ENCODE measurements at regions not wholly inside any gene's neighbourhood (a gene's known extent, or its start where the extent isn't known, plus 50 kb on each side); places are given as distances from the start of the nearest gene placed in this dataset.

DNA sequence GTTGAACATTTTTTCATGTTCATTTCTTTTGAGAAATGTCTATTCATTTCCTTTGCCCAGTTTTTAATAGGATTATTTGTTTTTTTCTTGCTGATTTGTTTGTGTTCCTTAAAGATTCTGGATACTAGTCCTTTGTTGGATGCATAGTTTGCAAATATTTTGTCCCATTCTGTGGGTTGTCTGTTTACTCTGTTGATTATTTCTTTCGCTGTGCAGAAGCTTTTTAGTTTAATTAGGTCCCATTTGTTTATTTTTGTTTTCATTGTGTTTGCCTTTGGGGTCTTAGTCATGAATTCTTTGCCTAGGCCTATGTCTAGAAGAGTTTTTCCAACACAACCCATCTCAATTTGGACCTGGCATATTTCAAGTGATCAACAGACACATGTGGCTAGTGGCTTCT lies 116.1 kb upstream of the GALNT2 start:
- TF ChIP-seq, protein P1, sequence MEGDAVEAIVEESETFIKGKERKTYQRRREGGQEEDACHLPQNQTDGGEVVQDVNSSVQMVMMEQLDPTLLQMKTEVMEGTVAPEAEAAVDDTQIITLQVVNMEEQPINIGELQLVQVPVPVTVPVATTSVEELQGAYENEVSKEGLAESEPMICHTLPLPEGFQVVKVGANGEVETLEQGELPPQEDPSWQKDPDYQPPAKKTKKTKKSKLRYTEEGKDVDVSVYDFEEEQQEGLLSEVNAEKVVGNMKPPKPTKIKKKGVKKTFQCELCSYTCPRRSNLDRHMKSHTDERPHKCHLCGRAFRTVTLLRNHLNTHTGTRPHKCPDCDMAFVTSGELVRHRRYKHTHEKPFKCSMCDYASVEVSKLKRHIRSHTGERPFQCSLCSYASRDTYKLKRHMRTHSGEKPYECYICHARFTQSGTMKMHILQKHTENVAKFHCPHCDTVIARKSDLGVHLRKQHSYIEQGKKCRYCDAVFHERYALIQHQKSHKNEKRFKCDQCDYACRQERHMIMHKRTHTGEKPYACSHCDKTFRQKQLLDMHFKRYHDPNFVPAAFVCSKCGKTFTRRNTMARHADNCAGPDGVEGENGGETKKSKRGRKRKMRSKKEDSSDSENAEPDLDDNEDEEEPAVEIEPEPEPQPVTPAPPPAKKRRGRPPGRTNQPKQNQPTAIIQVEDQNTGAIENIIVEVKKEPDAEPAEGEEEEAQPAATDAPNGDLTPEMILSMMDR (IDR thresholded peaks at IDR 0.05) = no peak
- TF ChIP-seq POLR2A (IDR thresholded peaks at IDR 0.05) = no peak
- H3K27ac ChIP-seq = no peak overlapping the region
- no peak overlapping the region for H3K4me3 ChIP-seq
- H3K4me1 ChIP-seq (replicated peaks in 1 of 2) = no peaks in the 10 kb centered on the region
- intact Hi-C loops (cut with DNase I) = no loop called here
- 40 to 96% (median 86%) methylated on average over 1 of the region's 1 CpG for WGBS, 4 donors
- no peak for DNase-seq
- no peaks in the 10 kb centered on the region for H3K27me3 ChIP-seq
- no peaks in the 10 kb centered on the region for H3K9me3 ChIP-seq (replicated peaks in 1 of 3)
- H3K36me3 ChIP-seq (replicated peaks in 1 of 2) = no peaks in the 10 kb centered on the region

DNA sequence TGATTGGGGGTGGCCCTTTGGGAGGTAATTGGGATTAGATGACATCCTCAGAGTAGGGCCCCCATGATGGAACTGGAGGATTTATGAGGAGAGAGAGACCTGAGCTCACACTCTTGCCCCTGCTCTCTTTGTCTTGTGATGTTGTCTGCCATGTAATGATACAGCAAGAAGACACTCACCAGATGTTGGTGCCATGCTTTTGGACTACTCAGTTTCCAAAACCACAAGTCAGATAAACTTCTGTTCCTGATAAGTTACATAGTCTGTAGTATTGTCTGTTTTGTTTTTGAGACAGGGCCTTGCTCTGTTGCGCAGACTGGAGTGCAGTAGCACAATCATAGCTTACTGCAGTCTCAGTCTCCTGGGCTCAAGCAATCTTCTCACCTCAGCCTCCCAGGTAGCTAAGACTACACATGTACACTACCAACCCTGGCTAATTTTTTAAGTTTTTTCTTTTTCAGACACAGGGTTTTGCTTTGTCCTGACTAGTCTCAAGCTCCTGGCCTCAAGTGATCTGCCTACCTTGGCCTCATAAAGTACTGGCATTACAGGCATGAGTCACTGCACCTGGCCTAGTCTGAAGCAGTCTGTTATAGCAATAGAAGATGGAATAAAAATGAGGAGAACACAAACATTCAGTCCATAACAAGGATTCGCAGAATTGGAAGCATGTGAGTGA lies 115.0 kb upstream of the GALNT2 start:
- intact Hi-C loops (cut with DNase I) = no loop called here
- Histone ChIP-seq H3K36me3 (replicated peaks in 1 of 2) (no peaks in the 10 kb centered on the region), H3K27me3 (no peaks in the 10 kb centered on the region), H3K4me3 (no peak overlapping the region), H3K4me1 (replicated peaks in 1 of 2) (no peaks in the 10 kb centered on the region), H3K9me3 (replicated peaks in 1 of 3) (no peaks in the 10 kb centered on the region), H3K27ac (no peak overlapping the region)
- DNase-seq = no peak
- TF ChIP-seq, protein P1 (IDR thresholded peaks at IDR 0.05) = no peak
- TF ChIP-seq POLR2A (IDR thresholded peaks at IDR 0.05) = no peak
- WGBS, 4 donors = 93 to 100% (median 98%) methylated on average over 2 of the region's 2 CpGs

DNA sequence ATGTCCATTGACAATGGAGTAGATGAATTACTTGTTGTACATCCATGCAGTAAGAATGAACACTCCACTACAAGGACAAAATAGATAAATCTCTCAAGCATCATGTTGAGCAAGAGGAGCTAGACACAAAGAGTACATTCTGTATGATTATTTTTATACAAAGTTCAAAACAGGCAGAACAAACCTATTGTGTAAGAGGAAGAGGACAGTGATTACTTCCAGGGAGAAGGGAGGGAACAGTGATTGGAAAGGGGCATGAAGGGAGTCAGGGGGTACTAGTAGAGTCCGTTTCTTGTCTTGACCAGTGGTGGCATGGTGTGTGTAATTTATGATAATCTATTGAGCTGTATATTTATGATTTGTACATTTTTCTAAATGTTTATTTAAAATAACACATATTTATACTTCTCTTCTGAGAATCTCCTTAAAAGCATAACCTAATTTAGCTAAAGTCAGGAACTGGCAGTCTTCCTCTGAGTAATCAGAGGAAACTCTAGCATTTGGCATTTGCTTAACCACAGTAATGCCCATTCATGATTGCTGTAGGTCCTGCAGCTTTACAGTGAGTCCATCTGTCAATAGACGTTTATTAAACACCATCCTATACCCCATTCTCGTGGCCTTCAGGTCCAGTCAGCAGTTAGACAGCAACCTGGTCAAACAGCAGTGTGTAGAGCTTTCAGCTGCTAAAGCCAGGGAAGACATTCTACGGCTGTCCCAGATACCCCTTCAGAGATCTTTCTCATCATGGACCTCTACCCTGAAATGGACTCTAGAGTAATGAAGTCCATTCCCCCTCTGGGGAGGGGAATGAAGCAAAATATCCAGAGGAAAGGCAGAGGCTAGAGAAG lies 114.1 kb upstream of the GALNT2 start:
- Histone ChIP-seq H3K4me1 (replicated peaks in 1 of 2) (no peaks in the 10 kb centered on the region), H3K36me3 (replicated peaks in 1 of 2) (no peaks in the 10 kb centered on the region), H3K27me3 (no peaks in the 10 kb centered on the region), H3K4me3 (no peak overlapping the region), H3K27ac (no peak overlapping the region), H3K9me3 (replicated peaks in 1 of 3) (no peaks in the 10 kb centered on the region)
- 78 to 86% (median 80%) methylated on average over 4 of the region's 4 CpGs for WGBS, 4 donors
- TF ChIP-seq, protein P1 (IDR thresholded peaks at IDR 0.05) = no peak
- no peak for TF ChIP-seq POLR2A (IDR thresholded peaks at IDR 0.05)
- intact Hi-C loops (cut with DNase I) = no loop called here
- DNase-seq = no peak

DNA sequence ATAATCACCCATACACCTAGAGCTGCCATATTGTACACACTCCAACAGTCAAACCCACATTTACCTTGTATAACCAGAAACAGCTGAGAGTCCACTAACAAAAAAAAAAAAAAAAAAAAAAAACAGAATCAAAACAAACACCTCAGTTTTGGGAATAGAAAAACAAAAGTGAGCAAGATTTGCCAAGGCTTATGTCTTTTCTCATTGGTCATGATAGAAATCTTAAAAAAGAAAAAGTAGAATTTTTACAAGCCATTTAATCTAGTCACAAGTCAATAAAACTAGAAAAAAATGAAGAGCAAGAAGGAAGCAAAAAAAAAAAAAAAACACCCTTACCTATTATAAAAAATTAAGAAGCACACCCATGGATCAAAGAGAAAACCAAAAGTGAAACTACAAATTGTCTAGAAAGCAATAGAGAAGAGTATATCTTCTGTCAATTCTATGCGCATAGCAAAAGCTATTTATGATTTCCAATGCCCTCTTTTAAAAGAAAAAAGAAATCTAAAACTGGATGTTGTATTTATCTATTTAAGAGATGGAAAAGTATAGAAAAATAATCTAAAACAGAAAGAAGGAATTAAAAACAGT lies 113.2 kb upstream of the GALNT2 start:
- no peaks in the 10 kb centered on the region for H3K4me1 ChIP-seq (replicated peaks in 1 of 2)
- WGBS, 4 donors = 86 to 94% (median 91%) methylated on average over 1 of the region's 1 CpG
- no peaks in the 10 kb centered on the region for H3K27me3 ChIP-seq
- intact Hi-C loops (cut with DNase I) = no loop called here
- no peaks in the 10 kb centered on the region for H3K9me3 ChIP-seq (replicated peaks in 1 of 3)
- no peaks in the 10 kb centered on the region for H3K36me3 ChIP-seq (replicated peaks in 1 of 2)
- no peak overlapping the region for H3K27ac ChIP-seq
- DNase-seq = no peak
- TF ChIP-seq POLR2A (IDR thresholded peaks at IDR 0.05) = no peak
- TF ChIP-seq, protein P1 (IDR thresholded peaks at IDR 0.05) = no peak
- no peak overlapping the region for H3K4me3 ChIP-seq
